NCI-H146 treated with DMSO at 0.1 percent for 48 hours (cell line): ENCODE measurements at regions not wholly inside any gene's neighbourhood (a gene's known extent, or its start where the extent isn't known, plus 50 kb on each side); places are given as distances from the start of the nearest gene placed in this dataset.

Experiments used
- DNase-seq: peaks from one replicate; lab custom pipeline; 2025; ENCODE audit not compliant: unreplicated experiment; lab: John Stamatoyannopoulos, UW

DNA sequence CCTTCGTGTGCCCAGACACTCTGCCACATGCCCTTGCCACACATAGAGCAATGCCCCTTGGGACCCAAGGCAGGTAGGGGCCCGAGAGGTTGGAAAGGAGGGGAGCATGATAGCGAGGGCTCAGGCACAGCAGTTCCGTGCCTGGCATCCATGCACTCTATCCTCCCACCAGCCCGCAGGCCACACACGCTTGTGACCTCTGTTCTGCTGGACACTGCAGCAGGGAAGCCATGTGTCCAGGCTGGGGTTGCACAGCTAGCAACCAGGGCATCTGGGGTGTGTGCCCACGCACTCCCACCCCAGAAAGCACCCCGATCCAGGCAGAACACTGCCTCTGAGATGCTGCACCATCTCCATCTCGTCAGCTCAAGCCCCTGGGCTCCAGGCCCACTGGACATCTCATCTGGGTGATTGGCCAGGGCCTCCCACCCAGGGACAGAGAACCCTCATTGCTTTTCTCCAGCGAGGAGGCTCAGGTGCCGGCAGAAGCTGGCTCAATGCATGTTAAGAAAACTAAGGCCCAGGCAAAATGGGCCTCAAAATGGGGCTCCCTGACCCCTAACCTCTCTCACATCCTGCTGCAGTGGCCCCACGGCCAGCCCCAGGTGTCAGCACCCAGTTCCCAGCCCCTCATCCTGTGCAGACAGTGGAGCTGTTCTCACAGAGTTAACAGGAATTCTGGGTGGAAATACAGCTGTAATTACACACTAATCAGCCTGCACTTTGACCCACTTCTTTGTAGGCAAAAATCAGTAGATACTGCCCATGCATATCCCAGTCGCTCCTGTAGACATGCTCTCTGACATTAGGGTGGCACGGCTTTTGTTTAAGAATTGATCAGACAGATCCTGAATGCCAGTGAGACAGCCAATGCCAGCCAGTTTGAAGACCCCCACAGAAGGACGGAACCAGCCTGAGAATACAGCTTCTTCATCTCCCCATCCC, 173.9 kb upstream of the B3GAT1 start:
- no peak for DNase-seq

DNA sequence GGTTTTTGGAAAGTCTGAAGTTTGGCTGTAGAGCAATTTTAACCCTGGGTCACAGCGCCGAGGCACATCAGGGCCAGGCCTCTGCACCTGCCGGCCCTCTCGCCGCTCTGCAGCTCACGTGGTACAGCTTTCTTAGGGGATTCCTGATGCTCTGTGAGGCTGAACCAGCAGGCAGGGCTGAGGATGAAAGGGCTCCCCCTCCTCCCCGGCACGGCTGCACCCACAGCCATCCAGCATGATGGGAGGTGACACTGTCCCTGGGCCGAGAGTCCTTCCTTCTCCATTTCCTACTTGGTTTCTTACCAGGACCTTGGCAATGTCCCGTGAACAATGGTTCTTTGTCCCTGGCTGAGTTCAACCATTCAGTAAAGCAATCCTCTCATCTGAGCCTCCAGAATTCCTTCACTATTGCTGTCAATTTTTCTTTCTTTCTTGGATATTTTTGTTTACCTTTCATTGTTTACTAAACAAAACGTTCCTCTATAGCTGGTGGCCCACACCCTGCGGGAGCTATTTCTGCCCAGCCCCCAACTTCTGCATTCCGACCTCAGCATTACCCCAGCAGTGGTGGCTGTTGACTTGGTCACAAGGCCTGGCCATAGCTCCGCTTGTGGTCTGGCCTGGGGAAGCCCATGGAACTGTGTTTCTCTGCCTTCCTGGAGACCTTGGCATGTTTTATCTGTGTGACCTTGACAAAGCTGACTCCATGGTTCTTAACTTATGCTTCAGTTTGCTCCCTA, 172.8 kb upstream of the B3GAT1 start:
- no peak for DNase-seq

DNA sequence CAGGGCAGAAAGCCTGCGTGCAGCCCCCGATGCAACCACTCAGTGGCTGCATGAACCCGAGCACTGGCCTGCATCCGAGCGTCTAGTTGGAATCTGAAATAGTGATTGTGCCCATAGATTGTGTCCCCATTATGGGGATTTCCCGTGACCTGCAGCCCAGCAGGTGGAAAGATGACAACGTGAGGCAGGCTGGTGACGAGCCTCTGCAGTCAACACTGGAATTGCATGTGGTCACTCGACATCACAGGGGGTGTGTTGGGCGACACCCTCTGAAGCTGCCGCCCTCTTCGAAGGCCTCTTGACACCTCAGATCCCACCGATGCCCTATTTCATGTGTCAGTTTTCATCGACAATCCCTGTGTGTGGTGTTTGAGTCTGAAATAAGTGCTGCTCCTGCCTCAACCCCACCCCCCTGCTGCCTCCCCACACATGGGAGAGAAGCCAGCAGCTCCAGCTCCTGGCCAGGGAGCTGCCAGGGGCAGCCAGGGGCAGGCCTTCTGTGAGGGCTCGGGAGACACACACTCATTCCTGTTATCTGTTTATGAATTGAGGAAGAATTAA, 172.0 kb upstream of the B3GAT1 start:
- no peak for DNase-seq

DNA sequence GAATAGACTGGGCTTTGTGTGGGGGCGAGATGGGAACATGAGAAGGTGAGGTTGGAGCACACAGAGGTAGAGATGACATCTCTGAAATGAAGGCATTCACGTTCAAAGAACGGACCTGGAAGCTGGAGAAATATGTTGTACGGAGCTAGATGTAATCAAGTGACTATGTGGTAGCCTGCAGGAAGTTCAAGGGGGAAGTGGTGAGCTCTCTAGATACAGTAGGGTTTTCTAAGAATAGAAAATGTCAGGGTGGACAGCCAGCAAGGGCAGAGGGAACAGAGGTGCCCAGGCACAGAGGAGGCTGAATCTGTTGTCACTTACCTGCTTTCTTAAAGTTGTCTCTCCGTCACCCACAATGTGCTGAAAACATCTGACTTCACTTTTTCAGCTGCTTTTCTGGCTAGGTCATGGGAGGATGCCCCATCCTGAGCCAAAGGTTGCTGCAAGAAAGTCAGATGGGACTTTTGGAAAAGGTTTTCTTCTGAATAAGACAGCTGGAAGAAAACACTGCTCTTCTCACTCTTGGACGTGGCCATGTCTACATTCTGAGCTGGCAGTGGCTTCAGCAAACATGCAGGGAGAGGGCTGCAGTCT, 171.5 kb upstream of the B3GAT1 start:
- no peak for DNase-seq

DNA sequence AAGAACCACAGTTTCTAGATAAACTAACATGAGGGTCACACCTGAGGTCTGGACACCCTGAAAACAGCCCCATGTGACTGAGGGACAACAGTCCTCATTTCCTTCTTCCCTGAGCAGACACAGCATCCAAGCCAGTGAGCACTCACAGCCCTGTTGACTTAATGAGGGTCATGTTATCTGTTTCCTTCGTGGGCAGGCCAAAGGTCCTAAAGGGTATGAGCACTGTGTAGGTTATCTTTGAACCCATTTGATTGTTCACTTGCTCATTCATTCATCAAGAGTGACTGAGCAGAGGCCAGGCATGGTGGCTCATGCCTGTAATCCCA, 170.7 kb upstream of the B3GAT1 start:
- no peak for DNase-seq

DNA sequence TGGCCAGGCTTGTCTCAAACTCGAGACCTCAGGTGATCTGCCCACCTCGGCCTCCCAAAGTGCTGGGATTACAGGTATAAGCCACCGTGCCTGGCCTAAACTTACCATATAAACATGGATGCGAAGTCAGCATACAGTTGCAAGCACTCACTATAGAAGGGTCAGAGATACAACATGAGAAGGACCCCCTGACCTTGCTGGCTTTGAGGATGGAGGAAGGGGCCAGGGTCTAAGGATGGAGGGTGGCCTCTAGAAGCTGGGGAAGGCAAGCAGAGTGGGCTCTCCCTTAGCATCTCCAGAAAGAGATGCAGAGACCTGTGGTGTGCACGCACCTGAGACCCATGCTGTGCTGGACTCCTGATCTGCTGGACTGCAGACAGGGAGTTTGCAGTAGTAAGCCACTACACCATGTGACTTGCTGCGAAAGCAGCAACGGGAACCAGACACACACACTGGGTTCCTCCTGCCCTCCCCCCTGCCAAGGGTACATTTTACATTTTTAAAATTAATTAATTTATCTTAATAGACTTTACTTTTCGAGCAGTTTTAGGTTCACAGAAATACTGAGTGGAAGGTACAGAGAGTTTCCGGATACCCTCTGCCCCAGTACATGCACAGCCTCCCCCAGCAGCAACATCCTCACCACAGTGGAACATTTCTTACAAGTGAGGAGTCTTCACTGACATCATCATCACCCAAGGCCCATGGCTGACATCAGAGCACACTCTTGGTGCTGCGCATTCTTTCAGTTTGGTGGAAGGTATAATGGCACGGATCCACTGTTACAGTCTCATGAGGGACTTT, 170.1 kb upstream of the B3GAT1 start:
- no peak for DNase-seq

DNA sequence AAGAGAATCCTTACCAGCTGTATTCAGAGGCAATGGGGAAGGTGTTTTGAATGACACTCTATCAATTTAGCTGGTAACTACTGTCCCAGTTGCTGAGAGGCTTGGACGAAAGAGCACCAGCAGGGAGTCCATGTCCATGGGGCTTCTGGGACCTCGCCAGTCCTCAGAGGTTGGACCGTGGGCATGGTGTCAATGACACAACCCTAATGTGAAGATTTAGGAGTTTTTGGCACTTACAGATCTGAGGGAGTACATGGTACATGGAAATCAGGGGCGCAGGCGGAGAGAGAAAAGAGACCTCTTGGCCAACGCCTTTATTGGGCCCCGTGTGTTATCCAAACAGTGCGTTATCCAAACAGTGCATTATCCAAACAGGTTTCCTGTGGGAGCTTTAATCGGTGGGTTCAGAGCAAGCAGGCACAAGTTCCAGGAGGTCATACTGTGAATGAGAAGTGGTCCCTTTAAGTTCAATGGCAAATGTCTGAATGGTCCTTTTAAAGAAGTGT, 169.1 kb upstream of the B3GAT1 start:
- no peak for DNase-seq

DNA sequence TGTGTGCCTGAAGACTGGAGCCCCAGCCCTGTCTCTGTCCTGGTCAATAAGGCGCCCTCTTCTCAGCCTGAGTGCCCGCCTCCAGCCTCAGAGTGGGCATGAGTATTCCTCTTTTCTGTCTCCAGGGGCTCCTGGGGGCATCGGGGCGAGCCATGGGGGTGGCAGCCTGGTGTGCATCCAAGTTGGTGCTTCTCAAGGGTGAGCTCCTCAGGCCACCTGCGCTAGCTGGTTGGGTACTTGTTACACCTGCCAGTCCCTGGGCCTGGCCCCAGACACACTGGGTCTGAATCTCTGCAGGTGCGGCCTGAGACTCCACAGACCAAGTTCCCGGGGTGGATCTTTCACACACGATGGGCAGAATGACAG, 168.6 kb upstream of the B3GAT1 start:
- no peak for DNase-seq

DNA sequence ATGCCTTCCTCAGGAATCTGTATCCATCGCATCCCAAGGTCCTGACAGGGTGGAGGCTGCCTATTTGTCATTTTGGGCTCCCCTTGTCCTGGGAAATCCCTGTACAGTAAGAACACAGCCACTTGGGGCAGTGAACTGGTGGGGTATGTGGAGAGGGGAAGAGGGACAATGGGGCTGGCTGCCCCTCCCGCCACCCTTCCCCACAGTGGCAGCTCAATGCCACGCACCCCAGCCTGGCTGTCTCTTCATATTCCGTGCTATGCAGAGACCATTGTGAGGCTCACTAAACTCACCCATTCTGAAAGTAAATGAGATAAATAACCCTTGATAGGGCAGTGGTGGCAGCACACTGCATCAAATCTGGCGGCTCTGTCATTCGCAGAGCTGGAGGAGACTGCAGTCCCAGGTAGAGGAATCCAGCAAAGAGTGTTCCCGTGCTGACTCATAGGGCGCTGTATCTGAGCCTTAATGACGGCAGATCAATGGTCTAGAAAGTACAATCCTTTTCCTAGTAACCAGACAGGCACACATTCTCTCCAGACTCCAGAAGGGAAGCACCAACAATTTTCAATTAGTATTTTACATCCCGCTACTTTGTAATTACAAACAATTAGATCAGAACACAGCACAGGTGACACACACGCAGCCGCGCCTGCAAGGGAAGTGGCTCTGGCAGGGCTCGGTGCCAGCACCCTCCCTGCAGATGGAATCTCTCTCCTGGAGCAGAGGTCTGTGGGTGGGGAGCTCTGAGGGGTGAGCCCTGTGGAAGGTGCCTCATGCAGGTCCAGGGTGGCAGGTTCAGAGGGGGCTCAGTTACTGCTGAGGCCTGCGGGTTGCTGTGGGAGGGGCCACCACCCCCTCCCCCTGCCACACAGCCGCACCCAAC, 167.9 kb upstream of the B3GAT1 start:
- no peak for DNase-seq

DNA sequence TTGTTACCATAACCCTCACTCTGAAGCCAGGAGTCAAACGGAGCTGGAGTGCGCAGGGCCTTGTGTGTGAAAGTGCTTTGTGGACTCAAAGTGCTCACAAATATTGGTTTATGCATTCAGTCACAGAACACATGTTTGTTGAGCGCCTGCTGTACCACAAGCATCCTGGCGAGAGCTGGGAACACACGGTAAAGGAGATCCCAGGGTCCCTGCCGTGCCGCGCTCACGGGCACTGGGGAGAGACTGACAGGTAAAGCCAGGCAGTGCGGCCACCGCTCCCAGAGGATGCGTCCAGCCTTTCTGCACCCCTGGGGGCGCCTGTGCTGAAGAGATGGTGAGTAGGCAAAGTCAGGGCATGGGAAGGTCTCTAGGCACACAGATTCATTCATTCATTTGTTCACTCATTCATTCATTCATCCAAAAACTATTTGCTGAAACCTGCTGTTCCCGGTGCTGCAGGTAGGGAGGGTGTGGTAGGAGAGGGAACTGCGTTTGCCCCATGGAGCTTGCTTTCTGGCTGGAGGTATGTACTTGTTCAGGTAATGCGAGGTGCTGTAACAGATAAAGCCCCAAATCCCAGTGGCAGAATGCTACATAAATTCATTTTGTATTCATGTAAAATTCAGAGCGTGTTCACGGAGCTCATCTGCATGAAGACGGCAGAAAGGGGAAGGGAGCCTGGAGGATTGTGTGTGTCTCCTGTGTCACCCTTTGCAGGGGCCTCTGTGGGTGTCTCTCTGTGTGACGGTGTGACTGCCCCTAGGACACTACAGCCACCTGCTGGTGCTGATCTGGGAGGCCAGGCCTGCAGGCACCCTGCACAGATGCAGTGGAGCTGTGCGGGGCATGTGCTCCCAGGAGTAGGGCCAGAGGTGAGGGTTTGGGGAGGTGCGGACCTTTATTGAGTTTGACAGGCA, 167.0 kb upstream of the B3GAT1 start:
- DNase-seq = no peak

DNA sequence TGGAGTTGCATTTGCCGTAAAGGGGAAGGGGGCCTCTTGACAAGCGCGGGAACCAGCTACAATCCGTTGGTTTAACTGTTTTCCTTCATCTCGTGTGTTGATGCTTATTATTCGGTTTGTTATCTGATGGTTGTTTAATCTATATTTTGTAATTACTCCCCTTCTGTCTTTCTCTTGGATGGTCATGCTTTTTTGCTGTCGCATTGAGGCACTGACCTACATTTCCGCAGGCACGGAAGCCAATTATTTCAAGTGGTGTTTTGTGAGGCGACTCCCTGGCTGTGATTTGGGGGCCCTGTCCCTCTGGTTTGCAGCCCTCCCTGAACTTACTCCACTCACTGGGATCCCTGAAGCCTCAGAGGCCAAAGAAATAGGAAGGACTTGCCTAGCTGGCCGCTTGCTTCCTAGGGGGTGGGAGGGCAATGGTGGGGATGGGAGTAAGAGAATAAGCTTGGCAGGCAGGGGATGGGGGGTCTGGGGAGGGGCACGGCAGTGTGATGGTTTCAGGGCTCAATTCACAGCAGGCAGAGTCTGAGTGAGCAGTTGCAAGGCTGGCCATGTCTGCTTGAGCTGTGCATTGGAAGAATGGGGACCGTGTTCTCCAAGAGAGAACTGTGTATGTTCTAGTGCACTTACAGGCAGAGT, 165.8 kb upstream of the B3GAT1 start:
- DNase-seq = no peak

DNA sequence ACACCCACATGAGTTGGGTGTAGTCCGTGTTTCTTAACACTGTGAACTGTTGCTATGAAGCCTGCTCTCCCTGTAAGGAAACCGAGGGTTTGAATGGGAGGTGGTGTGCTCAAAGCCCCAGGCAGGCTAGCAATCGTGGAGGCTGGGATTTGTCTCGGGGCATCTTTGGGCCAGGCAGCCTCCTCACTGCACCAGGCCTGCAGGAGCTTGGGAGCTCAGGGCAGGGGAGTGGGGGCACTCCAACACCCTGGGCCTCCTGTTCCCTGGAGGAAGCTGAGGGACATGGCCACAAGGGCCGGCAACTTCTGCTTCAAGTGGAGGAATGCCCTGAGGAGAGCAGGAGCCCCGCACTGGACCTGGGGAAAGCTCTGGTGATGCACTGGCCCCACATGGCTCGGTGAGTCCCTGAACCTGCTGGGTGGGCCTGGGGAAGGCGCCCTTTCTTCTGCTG, 164.7 kb upstream of the B3GAT1 start:
- no peak for DNase-seq

DNA sequence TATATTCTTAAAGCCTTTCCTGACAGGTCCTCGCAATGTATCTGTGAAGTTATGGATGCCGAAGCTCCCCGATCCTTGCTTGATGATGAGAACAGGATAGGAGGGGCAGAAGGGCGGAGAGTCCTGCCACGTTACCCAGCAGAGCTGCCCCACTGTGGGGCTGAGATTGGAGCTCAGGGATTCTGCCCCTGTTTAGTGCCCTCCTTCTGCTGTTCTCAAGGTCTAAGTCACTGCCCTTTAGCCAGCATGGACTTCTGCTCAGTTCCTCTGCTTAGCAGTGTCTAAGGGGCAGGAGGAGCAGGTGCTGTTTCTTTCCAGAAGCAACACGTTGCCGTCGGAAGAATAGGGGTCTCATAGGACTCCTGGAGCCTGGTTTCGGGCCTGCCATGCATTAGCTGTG, 164.2 kb upstream of the B3GAT1 start:
- DNase-seq = no peak

DNA sequence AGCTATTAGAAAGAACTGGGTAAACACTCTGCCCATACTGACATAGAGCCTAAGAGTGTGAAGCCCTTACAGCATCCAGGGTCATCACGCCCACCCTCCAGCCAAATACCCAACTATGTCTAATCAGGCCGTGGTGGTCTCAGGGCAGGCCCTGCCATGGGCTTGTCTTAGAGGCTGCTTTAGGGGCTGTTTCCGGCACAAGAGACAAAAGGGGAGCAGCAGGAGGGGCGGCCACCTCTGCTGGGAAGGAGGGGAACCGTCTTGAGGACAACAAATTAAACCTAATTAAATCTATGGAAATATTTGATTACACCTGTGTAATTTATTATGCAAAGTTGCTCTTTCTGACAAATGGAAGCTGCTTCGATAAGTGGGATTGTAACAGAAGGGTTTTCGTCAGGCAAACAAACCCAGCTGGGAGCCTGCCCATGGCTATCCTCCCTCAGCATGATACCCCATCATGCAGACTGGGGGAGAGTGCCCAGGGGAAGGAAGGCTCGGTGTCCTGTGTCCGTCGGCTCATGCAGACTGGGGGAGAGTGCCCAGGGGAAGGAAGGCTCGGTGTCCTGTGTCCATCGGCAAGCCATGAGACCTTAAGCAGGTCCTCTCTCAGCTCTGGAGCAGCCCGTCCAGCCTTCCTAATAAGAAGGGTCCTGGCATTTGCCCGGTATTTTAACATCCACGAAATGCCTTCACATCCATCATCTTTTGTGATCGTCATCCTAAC, 163.6 kb upstream of the B3GAT1 start:
- no peak for DNase-seq

DNA sequence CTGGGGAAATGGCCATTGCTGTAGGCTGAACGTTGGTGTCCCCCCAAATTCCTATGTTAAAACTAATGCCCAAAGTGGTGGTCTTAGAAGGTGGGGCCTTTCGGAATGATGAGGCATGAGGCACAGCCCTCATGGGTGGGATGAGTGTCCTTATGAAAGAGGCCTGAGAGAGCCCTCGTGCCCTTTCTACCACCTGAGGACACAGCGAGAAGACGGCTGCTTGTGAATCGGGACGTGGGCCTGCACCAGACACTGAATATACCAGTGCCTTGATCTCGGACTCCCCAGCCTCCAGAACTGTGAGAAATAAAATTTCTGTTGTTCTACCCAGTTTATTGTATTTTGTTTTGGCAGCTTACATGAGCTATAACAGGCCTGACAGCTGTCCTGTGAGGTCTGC, 162.9 kb upstream of the B3GAT1 start:
- no peak for DNase-seq

DNA sequence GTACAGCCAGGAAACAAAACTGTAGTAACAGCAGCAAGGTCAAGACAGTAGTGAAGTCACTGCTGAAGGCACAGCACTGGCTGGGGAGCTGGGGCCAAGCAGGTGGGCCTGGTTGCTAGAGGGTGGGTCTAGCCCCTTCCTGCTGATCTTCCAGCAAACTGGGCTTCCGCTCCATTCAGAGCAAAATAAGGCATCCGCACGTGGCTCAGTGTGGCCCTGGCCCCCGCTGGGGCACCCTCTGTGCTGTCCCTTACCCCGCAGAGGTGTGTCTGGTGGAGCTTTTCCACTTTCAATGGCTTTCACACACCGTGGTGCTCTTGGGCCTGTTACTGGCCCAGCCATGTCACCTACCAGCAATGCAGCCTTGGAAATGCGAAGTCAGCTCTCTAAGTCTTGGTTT, 162.4 kb upstream of the B3GAT1 start:
- DNase-seq = no peak

DNA sequence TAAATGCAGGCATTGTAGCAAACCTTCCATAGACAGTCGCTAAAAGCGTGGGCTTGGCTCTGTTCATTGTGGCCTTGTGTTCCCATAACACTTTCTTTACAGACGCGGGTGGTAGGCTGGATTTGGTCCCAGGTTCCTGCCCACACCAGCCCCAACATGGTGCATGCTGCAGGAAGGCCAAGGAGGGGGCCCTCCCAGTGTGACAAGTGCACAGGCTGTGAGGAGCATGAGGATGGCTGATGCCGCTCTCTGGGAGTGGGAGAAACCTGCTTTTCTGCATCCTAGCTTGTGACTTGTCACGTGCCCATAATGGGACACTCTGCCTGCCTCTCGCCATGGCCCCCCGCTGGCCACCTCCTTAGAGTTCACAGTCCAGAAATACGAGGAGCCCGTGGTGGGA, 161.8 kb upstream of the B3GAT1 start:
- no peak for DNase-seq
